ENCODE measurements at regions not wholly inside any gene's neighbourhood (a gene's known extent, or its start where the extent isn't known, plus 50 kb on each side); places are given as distances from the start of the nearest gene placed in this dataset.

DNA sequence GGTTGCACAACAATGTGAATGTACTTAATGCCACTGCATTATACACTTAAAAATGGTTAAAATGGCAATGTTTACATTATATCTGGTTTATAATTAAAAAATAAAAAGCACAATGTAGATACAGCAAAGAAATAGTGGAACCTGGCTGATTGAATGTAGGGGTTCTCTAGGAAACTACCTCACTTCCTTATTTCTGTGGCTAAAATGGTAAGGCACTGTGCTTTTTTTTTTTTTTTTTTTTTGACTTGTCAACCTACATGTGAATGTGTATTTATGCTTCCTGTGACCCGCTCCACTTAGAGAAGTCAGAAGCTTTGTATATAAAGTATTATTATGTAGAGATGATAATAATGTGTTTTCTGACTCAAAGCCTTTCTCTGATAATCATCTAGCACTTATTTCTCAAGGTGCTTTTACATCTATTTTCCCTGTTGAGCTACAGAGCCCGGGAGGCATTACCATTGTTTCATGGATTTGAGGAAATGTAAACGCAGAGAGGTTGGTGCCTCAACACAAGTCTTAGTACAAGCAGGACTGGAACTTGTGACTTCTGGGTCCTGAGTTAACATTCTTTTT, 55.0 kb downstream of the SOX4 start:
- DNase-seq = no peak

DNA sequence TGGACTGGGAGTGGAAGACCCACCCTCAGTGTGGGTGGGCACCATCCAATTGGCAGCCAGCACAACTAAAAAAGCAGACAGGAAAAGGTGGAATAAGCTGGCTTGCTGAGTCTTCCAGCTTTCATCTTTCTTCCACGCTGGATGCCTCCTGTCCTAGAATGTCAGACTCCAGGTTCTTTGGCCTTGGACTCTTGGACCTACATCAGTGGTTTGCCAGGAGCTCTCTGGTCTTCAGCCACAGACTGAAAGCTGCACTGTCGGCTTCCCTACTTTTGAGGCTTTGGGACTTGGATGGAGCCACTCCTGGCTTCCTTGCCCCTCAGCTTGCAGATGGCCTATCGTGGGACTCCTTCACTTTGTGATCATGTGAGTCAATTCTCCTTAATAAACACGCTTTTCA, 59.8 kb downstream of the SOX4 start:
- DNase-seq = no peak

DNA sequence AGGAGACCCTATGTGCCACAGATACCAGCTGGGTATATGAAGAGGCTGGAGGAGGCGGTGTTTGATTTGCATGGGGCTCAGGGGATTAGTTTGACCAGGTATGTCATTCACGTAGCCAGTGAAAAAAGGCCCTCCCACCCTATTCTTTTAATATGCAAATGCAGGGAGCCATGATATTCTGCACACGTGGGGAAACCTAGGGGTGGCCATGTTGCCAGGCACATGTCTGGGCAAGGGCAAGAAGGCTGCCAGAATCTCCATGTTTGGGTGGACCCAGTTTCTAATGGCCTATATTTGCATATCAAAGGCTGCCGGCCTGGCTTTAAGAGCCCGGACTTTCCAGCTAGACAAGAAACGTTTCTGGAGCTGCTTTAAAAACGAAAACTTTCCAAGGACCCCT, 60.4 kb downstream of the SOX4 start:
- DNase-seq = no peak

- DNase-seq = no peak
Measured at GRCh38 chr6:21654361-21654760, 60.8 kb downstream of the SOX4 start.

DNA sequence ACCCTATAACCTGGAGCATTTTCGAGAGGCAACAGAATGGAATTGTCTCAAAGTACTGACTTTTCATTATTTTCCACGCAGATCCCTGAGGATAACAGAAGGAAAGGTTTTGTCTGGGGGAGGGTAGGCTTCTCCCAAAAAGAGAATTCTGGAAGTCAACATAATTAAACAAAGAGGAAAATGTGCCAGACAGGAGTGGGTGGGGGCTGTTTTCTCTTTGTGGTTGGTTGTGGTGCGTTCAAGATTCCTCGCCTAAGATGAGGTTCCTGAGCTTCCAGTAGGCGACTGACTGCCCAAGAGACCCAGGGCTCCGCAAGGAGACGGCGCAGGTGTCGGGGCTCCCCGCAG, 70.4 kb downstream of the SOX4 start:
- DNase-seq = no peak

GRCh38 chr6:21664314-21665109, 71.0 kb downstream of the SOX4 start:
- no peak for DNase-seq

DNA sequence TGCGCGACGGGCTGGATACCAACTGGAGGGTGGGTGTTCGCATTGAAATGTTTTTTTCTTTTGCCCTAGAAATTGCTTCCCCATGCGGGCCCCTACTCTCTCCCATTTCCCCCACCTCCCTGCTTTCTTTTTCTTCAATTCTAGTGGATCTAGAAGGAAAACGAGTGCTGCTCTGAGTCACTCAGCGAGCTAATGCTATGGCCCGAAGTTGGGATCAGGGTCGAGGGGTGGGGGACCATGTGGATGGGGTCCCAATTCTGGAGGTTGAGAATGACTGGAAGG, 71.5 kb downstream of the SOX4 start:
- no peak for DNase-seq

DNA sequence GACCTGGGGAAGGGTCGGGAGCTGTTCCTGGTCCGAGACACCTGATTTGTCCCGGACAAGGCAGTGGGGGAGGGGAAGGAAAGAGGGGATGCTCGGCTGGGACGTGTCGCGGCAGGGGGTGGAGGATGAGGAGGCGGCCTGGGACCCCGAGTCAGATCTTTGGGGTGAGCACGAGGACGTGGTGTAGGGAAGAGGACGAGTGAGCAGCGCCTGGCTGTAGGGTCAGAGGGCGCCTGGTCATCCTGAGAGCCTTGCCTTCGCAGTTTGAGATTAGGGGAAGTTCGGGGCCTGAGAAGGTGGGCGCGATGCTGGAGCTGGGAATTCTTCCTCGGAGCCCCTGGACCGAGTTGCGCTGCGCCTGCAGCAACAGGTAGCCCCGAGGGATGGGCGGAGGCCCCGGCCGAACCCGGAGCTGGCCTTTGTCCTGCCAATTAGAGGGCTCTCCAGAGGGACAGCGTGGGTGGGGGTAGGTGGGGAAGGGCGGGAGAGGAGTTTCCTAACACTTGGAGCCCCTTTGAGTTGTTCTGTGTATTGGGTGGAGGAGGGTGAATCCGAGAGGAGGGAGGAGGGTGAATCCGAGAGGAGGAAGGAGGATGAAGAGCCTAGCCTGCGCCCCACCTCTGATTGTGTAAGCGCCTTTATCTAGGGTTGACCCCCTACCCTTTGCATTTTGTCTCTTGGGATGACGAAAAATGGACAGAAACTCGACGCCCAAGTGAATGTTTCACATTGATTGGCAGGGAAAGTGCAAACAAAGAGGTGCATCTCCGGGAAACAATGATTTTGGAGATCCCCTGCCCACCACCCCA, 72.0 kb downstream of the SOX4 start:
- DNase-seq = no peak

DNA sequence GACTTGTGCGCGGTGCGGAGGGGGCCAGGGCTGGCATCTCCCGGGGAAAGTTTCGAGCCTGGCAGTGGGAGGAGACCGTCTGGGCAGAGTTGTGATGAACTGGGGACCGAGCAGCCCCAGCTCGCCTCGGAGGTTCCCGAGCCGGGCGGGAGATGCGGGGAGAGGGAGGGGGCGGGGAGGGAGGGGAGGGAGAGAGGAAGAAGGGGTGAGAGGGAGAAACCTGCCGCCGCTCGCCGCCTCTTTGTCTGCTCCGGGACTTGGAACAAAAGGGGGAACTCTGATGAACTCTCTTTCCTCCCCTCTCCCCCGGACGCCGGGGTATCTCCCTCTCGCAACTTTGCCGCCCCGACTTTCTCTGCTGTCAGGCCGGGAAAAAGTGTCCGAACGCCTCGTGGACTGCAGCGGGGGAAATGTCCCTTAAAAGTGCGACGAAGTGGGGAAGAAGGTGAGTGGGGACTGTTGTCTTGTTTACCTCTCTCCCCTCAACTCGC, 72.7 kb downstream of the SOX4 start:
- no peak for DNase-seq

DNA sequence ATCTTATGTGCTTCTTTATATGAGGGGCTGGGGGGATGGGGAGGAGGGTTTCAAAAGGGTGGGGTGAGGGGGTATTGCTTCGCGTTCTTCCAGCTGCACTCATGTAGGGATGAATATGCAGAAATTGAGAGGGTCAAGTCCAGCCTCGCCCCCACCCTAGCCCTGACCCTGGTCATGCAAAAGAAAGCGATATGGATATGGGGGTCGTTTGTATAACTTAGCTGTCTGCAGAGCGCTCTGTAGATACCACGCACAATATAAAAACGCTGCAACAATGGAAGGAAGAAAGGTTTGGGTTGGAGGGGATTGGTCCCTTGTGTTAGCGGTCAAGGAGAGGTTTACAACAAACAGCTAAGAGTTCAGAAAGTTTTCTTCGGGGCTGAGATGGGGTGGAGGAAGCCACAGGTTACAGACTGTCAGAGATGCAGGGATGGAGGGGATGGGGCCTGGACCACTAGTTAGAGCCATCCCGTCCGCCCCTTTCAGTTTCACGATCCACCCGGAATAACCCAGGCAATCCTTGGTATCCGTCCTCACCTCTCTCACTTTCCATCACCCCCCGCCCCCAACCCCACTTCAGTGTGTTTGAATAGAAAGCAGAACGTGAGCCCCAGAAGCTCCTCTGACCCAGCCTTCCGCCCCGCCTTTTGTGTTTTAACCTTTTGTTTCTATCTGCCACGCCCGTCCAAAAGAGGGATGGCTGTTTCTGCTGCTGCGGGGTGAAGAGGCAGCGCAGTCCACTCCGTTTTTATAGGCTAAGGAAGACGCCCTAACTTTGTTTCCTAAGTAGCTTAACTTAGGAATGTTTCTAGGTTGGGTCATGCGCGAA, 73.5 kb downstream of the SOX4 start:
- no peak for DNase-seq

- no peak for DNase-seq
Measured at GRCh38 chr6:21668795-21669194, 75.2 kb downstream of the SOX4 start.

- DNase-seq = no peak
Measured at GRCh38 chr6:21676769-21677168, 83.2 kb downstream of the SOX4 start.

DNA sequence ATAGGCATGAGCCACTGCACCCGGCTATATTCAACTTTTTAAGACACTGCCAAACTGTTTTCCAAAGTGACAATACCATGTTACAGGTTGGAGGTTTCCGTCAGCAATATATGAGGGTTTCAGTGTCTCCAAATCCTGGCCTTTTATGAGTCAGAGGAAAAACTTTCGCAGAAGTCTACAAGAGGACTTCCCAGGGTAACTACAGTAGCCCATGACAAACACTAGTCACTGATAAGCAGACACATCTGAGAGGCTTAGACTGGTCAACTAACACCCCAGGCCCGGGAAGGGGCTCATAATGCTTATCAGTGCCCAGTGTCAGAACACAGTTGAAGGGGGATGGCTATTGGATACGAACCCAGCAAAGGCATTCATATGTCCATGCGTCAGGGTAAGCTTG, 85.4 kb downstream of the SOX4 start:
- DNase-seq = no peak

DNA sequence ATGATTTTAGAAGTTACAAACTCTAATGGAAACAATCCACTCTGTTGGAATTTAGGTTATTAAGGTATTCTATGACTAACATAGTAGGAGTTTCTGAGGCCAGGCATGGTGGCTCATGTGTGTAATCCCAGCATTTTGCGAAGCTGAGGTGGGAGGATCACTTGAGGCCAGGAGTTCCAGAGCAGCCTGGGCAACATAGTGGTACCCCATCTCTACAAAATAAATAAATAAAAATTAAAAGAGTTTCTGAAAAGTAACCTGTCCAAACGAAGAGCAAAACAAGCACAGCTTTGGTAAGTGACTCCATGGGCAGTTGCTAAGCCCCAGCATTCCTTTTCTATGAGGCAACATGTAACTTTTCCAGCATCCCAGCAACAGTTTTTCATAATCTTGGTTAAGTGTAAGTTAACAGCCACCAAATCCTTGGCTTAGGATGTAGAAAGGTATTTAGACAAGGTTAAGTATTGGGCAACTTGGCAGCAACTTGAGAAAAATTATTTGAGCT, 86.3 kb downstream of the SOX4 start:
- no peak for DNase-seq

GRCh38 chr6:21680611-21681010, 87.1 kb downstream of the SOX4 start:
- DNase-seq = no peak

GRCh38 chr6:21690489-21690888, 96.9 kb downstream of the SOX4 start:
- no peak for DNase-seq

GRCh38 chr6:21691685-21692346, 98.3 kb downstream of the SOX4 start:
- no peak for DNase-seq

DNA sequence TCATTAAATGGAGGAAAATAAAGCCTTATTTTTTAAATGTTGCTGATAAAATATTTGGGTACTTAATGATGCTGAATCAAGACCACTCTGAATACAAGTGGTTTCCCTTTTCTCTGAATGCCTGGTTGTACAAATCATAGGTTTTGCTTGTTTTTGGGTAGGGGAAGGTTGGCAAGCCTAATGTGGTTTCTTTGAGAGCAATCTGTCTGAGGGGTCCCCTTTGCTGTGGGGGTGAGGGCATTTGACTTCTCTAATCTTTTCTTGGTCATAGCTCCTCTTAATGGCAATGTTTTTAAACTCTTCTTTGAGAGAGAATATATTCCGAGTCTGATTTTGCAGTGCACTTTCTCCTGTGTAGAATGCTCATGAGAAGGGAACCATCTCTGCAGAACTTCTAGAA, 99.2 kb downstream of the SOX4 start:
- DNase-seq = no peak

GRCh38 chr6:21694168-21694567, 100.6 kb downstream of the SOX4 start:
- no peak for DNase-seq

- DNase-seq = no peak
Measured at GRCh38 chr6:21707524-21708319, 114.2 kb downstream of the SOX4 start.

DNA sequence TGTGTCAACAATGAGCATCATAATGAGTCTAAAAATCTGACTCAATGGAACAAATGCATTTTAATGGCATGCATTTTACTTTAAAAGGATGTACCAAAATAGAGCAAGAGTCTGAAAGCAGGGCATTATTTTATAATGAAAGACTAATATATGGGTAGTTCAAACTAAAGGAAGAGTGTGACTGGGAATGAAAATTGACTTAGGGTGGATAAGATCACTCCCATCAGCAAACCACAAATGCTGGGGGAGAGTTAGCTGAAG, 114.7 kb downstream of the SOX4 start:
- no peak for DNase-seq

- no peak for DNase-seq
Measured at GRCh38 chr6:21710216-21710615, 116.7 kb downstream of the SOX4 start.
